HuH-7 (cell line): ENCODE measurements at regions not wholly inside any gene's neighbourhood (a gene's known extent, or its start where the extent isn't known, plus 50 kb on each side); places are given as distances from the start of the nearest gene placed in this dataset.
A peak's percentile ranks its signal among the peaks of the same experiment; 100 is the strongest.
"Not testable (repeated sequence)": the region's sequence is repeated elsewhere in the genome, so short reads cannot be mapped to it uniquely, and the experiment has no call there.

Experiments
- DNase-seq: peaks from one replicate; pipeline ENCODE4 v3.0.0; 2011; ENCODE audit warnings: low spot score

GRCh38 chr1:192906334-192906733, 97.5 kb downstream of the RGS2 start:
- DNase-seq, result no peak

GRCh38 chr1:192907545-192908243, 98.9 kb downstream of the RGS2 start:
- no peak for DNase-seq

GRCh38 chr1:192911896-192912656, 103.2 kb downstream of the RGS2 start:
- not testable (repeated sequence) for DNase-seq

GRCh38 chr1:192913683-192914082, 104.8 kb downstream of the RGS2 start:
- no peak for DNase-seq

GRCh38 chr1:192914092-192914491, 105.3 kb downstream of the RGS2 start:
- no peak for DNase-seq

- DNase-seq, result no peak
Measured at GRCh38 chr1:192914696-192915095, 105.9 kb downstream of the RGS2 start.

GRCh38 chr1:192916021-192916420, 107.2 kb downstream of the RGS2 start:
- DNase-seq, result no peak

- no peak for DNase-seq
Measured at GRCh38 chr1:192918259-192918658, 109.4 kb downstream of the RGS2 start.

- DNase-seq, result no peak
Measured at GRCh38 chr1:192920412-192920811, 111.6 kb downstream of the RGS2 start.

GRCh38 chr1:192925609-192926008, 116.8 kb downstream of the RGS2 start:
- DNase-seq, result no peak

- DNase-seq, result no peak
Measured at GRCh38 chr1:192926736-192927135, 117.9 kb downstream of the RGS2 start.

- DNase-seq, result no peak
Measured at GRCh38 chr1:192927496-192927895, 118.7 kb downstream of the RGS2 start.

GRCh38 chr1:192929597-192929996, 120.8 kb downstream of the RGS2 start:
- DNase-seq, result no peak

GRCh38 chr1:192933744-192934143, 124.9 kb downstream of the RGS2 start:
- DNase-seq, result no peak

GRCh38 chr1:192936313-192937018, 122.7 kb downstream of the UCHL5 start:
- DNase-seq, result no peak

GRCh38 chr1:192937128-192937527, 122.0 kb downstream of the UCHL5 start:
- DNase-seq, result no peak

- DNase-seq, result peak; percentile 26
Measured at GRCh38 chr1:192939440-192939839, 119.7 kb downstream of the UCHL5 start.

- no peak for DNase-seq
Measured at GRCh38 chr1:192940658-192941057, 118.5 kb downstream of the UCHL5 start.

GRCh38 chr1:192941722-192942411, 117.3 kb downstream of the UCHL5 start:
- no peak for DNase-seq

- no peak for DNase-seq
Measured at GRCh38 chr1:192943108-192943507, 116.1 kb downstream of the UCHL5 start.

GRCh38 chr1:192943522-192943921, 115.6 kb downstream of the UCHL5 start:
- no peak for DNase-seq

GRCh38 chr1:192945390-192946130, 113.6 kb downstream of the UCHL5 start:
- DNase-seq, result no peak
